CD4-positive, alpha-beta T cell (primary cell): ENCODE measurements at regions not wholly inside any gene's neighbourhood (a gene's known extent, or its start where the extent isn't known, plus 50 kb on each side); places are given as distances from the start of the nearest gene placed in this dataset.

ENCODE experiments used
- ATAC-seq: fragments of 200-7000 bp; cut with Tn5 transposase; one replicate; pipeline ENCODE4 v1.10.0; 2022; ENCODE audit warnings: mild to moderate bottlenecking; ENCODE audit not compliant: poor library complexity
- CTCF ChIA-PET: fragments of 350-600 bp; sonication (Branson Sonifier 250); formaldehyde crosslinking; loops from one replicate; lab custom pipeline; 2021; ENCODE audit warnings: antibody characterized with exemption, inconsistent platforms; lab: Charles Lee
- POLR2A ChIA-PET: fragments of 350-600 bp; sonication (Branson Sonifier 250); formaldehyde crosslinking; loops from one replicate; lab custom pipeline; 2021; ENCODE audit warnings: antibody characterized with exemption, inconsistent platforms; lab: Charles Lee
- DNase-seq, 14 experiments: peaks; one replicate each; pipeline ENCODE4 v3.0.0-alpha.2; 2013 to 2020; ENCODE audit warnings: mixed read lengths in 2 of 14
- H3K27ac ChIP-seq, 2 donors: one replicate each; pipeline versions ENCODE4 v1.5.1 to v1.7.0; 2013; ENCODE audit warnings: low read length in 2 of 2, low read depth in 1 of 2, mild to moderate bottlenecking in 1 of 2
- H3K27me3 ChIP-seq, 2 experiments: 1 replicate in 1 of 2; 2 replicates in 1 of 2; pipeline versions ENCODE4 v1.6.1 to v1.7.0; 2013; ENCODE audit warnings: low read length in 2 of 2, control low read depth in 1 of 2, mild to moderate bottlenecking in 1 of 2, moderate library complexity in 1 of 2; ENCODE audit not compliant: insufficient read depth in 2 of 2, control insufficient read depth in 1 of 2
- H3K36me3 ChIP-seq: one replicate; pipeline ENCODE4 v1.6.1; 2013; ENCODE audit warnings: low read length, control low read depth; ENCODE audit not compliant: insufficient read depth
- H3K4me1 ChIP-seq: one replicate; pipeline ENCODE4 v1.6.1; 2013; ENCODE audit warnings: low read length, control low read depth; ENCODE audit not compliant: insufficient read depth
- H3K4me3 ChIP-seq: one replicate; pipeline ENCODE4 v1.5.1; 2013; ENCODE audit warnings: mild to moderate bottlenecking, low read length, moderate library complexity
- H3K9me3 ChIP-seq, 2 experiments: 1 replicate in 1 of 2; 2 replicates in 1 of 2; pipeline versions ENCODE4 v1.6.1 to v1.7.0; 2013; ENCODE audit warnings: low read length in 2 of 2, mild to moderate bottlenecking in 2 of 2, control low read depth in 1 of 2, moderate library complexity in 1 of 2; ENCODE audit not compliant: control insufficient read depth in 1 of 2, insufficient read depth in 1 of 2
- H3K27ac Mint-ChIP-seq: one replicate; pipeline ENCODE4 v1.8.0; 2020; ENCODE audit warnings: mixed read lengths
- H3K27me3 Mint-ChIP-seq: one replicate; pipeline ENCODE4 v1.8.0; 2021; ENCODE audit warnings: mixed read lengths
- H3K36me3 Mint-ChIP-seq: one replicate; pipeline ENCODE4 v1.8.0; 2021; ENCODE audit warnings: low read depth, mixed read lengths
- H3K4me1 Mint-ChIP-seq: one replicate; pipeline ENCODE4 v1.8.0; 2021; ENCODE audit warnings: low read depth, mixed read lengths
- H3K4me3 Mint-ChIP-seq: one replicate; pipeline ENCODE4 v1.8.0; 2020; ENCODE audit warnings: mild to moderate bottlenecking, mixed read lengths
- H3K9me3 Mint-ChIP-seq: one replicate; pipeline ENCODE4 v1.8.0; 2020; ENCODE audit warnings: mixed read lengths
- CTCF ChIP-seq: fragments of 200-600 bp; IDR thresholded peaks from one replicate; pipeline ENCODE4 v1.8.0; 2022; ENCODE audit warnings: antibody characterized with exemption, mild to moderate bottlenecking
- intact Hi-C, 2 experiments: fragments of 100-400 bp; cut with DNase I in 1 of 2; cut with micrococcal nuclease in 1 of 2; formaldehyde crosslinking; loops; one replicate each; pipeline versions ENCODE4 v1.15.1 to v1.9.0; 2023 to 2025; cut with DNase I, micrococcal nuclease

- Histone ChIP-seq H3K27ac (no peak overlapping the region), H3K36me3 (no peaks in the 10 kb centered on the region), H3K4me1 (no peaks in the 10 kb centered on the region), H3K9me3 (no peaks in the 10 kb centered on the region), H3K4me3 (no peak overlapping the region), H3K27me3 (no peaks in the 10 kb centered on the region)
- H3K36me3 Mint-ChIP-seq, result no peaks in the 10 kb centered on the region
- H3K9me3 Mint-ChIP-seq, result no peaks in the 10 kb centered on the region
- ATAC-seq (no peak), DNase-seq (no peak)
- no peaks in the 10 kb centered on the region for H3K27me3 Mint-ChIP-seq
- no peak overlapping the region for H3K4me3 Mint-ChIP-seq
- intact Hi-C loops, result no loop called here
- ChIA-PET POLR2A (no interaction called here), CTCF (no interaction called here)
- no peak for TF ChIP-seq CTCF
- H3K27ac Mint-ChIP-seq, result no peak overlapping the region
- H3K4me1 Mint-ChIP-seq, result no peaks in the 10 kb centered on the region
These were observed 134.6 kb downstream of the VRK1 start for GRCh38 chr14:96931751-96932150.

GRCh38 chr14:96934638-96935330 lies 137.6 kb downstream of the VRK1 start:
- TF ChIP-seq CTCF, result no peak
- Mint-ChIP-seq H3K9me3 (no peaks in the 10 kb centered on the region), H3K4me3 (no peak overlapping the region), H3K27me3 (no peaks in the 10 kb centered on the region), H3K27ac (no peak overlapping the region), H3K4me1 (no peaks in the 10 kb centered on the region), H3K36me3 (no peaks in the 10 kb centered on the region)
- Histone ChIP-seq H3K36me3 (no peaks in the 10 kb centered on the region), H3K27ac (no peak overlapping the region), H3K4me1 (no peaks in the 10 kb centered on the region), H3K9me3 (no peaks in the 10 kb centered on the region), H3K27me3 (no peaks in the 10 kb centered on the region), H3K4me3 (no peak overlapping the region)
- DNase-seq (no peak), ATAC-seq (no peak)
- ChIA-PET POLR2A (no interaction called here), CTCF (no interaction called here)
- intact Hi-C loops, result no loop called here

- Mint-ChIP-seq H3K27me3 (no peaks in the 10 kb centered on the region), H3K4me1 (no peaks in the 10 kb centered on the region), H3K27ac (no peak overlapping the region), H3K36me3 (no peaks in the 10 kb centered on the region), H3K9me3 (no peaks in the 10 kb centered on the region), H3K4me3 (no peak overlapping the region)
- POLR2A ChIA-PET, result no interaction called here
- no peak for TF ChIP-seq CTCF
- DNase-seq, result no peak
- no peak overlapping the region for H3K27ac ChIP-seq
- no peaks in the 10 kb centered on the region for H3K36me3 ChIP-seq
- H3K9me3 ChIP-seq, result peaks cover 0 to 4% of the 10 kb centered on the region in 2 experiments
- H3K4me3 ChIP-seq, result no peak overlapping the region
- no peaks in the 10 kb centered on the region for H3K27me3 ChIP-seq
- no peak for ATAC-seq
- intact Hi-C loops, result no loop called here
- no peaks in the 10 kb centered on the region for H3K4me1 ChIP-seq
- CTCF ChIA-PET, result no interaction called here
These were observed 141.8 kb downstream of the VRK1 start for GRCh38 chr14:96938946-96939345.
